HL-60 (cell line): ENCODE measurements at regions not wholly inside any gene's neighbourhood (a gene's known extent, or its start where the extent isn't known, plus 50 kb on each side); places are given as distances from the start of the nearest gene placed in this dataset.

Experiments
- DNase-seq, 2 experiments: peaks; one replicate each; pipeline ENCODE4 v3.0.0-alpha.2; 2010 to 2020; ENCODE audit warnings: low read depth in 1 of 2, low spot score in 1 of 2
- H3K27ac ChIP-seq: fragments of 250-450 bp; sonication (Bioruptor Pico); replicated peaks from 2 replicates; pipeline ENCODE4 v1.5.1; 2020; ENCODE audit warnings: mild to moderate bottlenecking, moderate library complexity
- H3K27me3 ChIP-seq: fragments of 250-450 bp; sonication (Bioruptor Pico); 2 replicates; pipeline ENCODE4 v1.5.1; 2021; ENCODE audit warnings: mild to moderate bottlenecking, moderate library complexity; ENCODE audit not compliant: insufficient read depth, poor library complexity, severe bottlenecking
- H3K4me3 ChIP-seq: replicated peaks from 2 replicates; pipeline ENCODE4 v1.5.1; 2011; ENCODE audit warnings: mild to moderate bottlenecking, control low read depth, low read length; ENCODE audit not compliant: insufficient read depth
- CTCF ChIP-seq: IDR thresholded peaks from one replicate; pipeline ENCODE4 v1.5.1; 2011; ENCODE audit warnings: low read length, control low read depth, inconsistent platforms; ENCODE audit not compliant: insufficient read depth
- GABPA ChIP-seq: IDR thresholded peaks from 2 replicates; pipeline ENCODE4 v1.6.1; 2012; ENCODE audit warnings: low read depth
- POLR2AphosphoS5 ChIP-seq: IDR thresholded peaks from 2 replicates; pipeline ENCODE4 v1.6.1; 2012; ENCODE audit warnings: low read depth
- REST ChIP-seq: IDR thresholded peaks from 2 replicates; pipeline ENCODE4 v1.6.1; 2012; ENCODE audit warnings: low read depth; ENCODE audit not compliant: insufficient replicate concordance
- SPI1 ChIP-seq: IDR thresholded peaks from 2 replicates; pipeline ENCODE4 v1.6.1; 2012; ENCODE audit warnings: low read depth, mild to moderate bottlenecking, borderline replicate concordance

- no peak for DNase-seq
- Histone ChIP-seq H3K27ac (no peak overlapping the region), H3K27me3 (peaks cover 23% of the 10 kb centered on the region), H3K4me3 (no peak overlapping the region)
- TF ChIP-seq CTCF: no peak
- no peak for TF ChIP-seq POLR2AphosphoS5
- no peak for TF ChIP-seq SPI1
- no peak for TF ChIP-seq REST
- no peak for TF ChIP-seq GABPA
Measured at GRCh38 chr17:79214940-79215604, 140.4 kb downstream of the ENGASE start.

- no peak overlapping the region for H3K4me3 ChIP-seq
- H3K27ac ChIP-seq: no peak overlapping the region
- peaks cover 23% of the 10 kb centered on the region for H3K27me3 ChIP-seq
- DNase-seq: no peak
- TF ChIP-seq REST (no peak), SPI1 (no peak), CTCF (no peak), GABPA (no peak), POLR2AphosphoS5 (no peak)
Measured at GRCh38 chr17:79214459-79214858, 139.8 kb downstream of the ENGASE start.

GRCh38 chr17:79213305-79213704, 138.7 kb downstream of the ENGASE start:
- H3K27me3 ChIP-seq: peaks cover 25% of the 10 kb centered on the region
- H3K27ac ChIP-seq: no peak overlapping the region
- DNase-seq: no peak
- TF ChIP-seq REST (no peak), POLR2AphosphoS5 (no peak), GABPA (no peak), CTCF (no peak), SPI1 (no peak)
- H3K4me3 ChIP-seq: no peak overlapping the region
